Mammary epithelial cell (primary cell): ENCODE measurements at regions not wholly inside any gene's neighbourhood (a gene's known extent, or its start where the extent isn't known, plus 50 kb on each side); places are given as distances from the start of the nearest gene placed in this dataset.

Experiments used
- CTCF ChIP-seq, 2 donors: IDR thresholded peaks in 1 of 2; conservative IDR thresholded peaks in 1 of 2; 2 replicates each; pipeline ENCODE4 v1.5.1; 2011 to 2012; ENCODE audit warnings: inconsistent platforms in 2 of 2, low read length in 2 of 2, mild to moderate bottlenecking in 2 of 2, control low read depth in 1 of 2, low read depth in 1 of 2; ENCODE audit not compliant: insufficient read depth in 1 of 2; ENCODE audit errors: extremely low read depth in 1 of 2
- EZH2 ChIP-seq: IDR thresholded peaks from 2 replicates; pipeline ENCODE4 v1.6.1; 2012; ENCODE audit warnings: low read length, inconsistent platforms, borderline replicate concordance

GRCh38 chr22:48972979-48973693, 854.5 kb downstream of the BRD1 start:
- TF ChIP-seq CTCF (conservative IDR thresholded peaks at IDR 0.05 in 1 of 2, IDR thresholded peaks at IDR 0.05 in 1 of 2; ENCODE audit: extremely low read depth in 1 of 2, insufficient read depth in 1 of 2, low read depth in 1 of 2, low read length in 2 of 2) (no peak), EZH2 (no peak)
